ENCODE measurements at regions not wholly inside any gene's neighbourhood (a gene's known extent, or its start where the extent isn't known, plus 50 kb on each side); places are given as distances from the start of the nearest gene placed in this dataset.

- DNase-seq = no peak
Observed at GRCh38 chr2:57740891-57741290, 305.7 kb upstream of the VRK2 start.

- no peak for DNase-seq
Observed at GRCh38 chr2:57753636-57754035, 293.0 kb upstream of the VRK2 start.

- no peak for DNase-seq
Observed at GRCh38 chr2:57758686-57759085, 287.9 kb upstream of the VRK2 start.

- no peak for DNase-seq
Observed at GRCh38 chr2:57759131-57759530, 287.5 kb upstream of the VRK2 start.

GRCh38 chr2:57759822-57760300 lies 286.7 kb upstream of the VRK2 start:
- peak; percentile 90 for DNase-seq

- DNase-seq = no peak
Observed at GRCh38 chr2:57760381-57760801, 286.2 kb upstream of the VRK2 start.

- no peak for DNase-seq
Observed at GRCh38 chr2:57776916-57777315, 269.7 kb upstream of the VRK2 start.

- no peak for DNase-seq
Observed at GRCh38 chr2:57782587-57782986, 264.0 kb upstream of the VRK2 start.

- no peak for DNase-seq
Observed at GRCh38 chr2:57793310-57793709, 253.3 kb upstream of the VRK2 start.

GRCh38 chr2:57796527-57796926 lies 250.1 kb upstream of the VRK2 start:
- peak; percentile 25 for DNase-seq

GRCh38 chr2:57798346-57798745 lies 248.3 kb upstream of the VRK2 start:
- no peak for DNase-seq

- DNase-seq = no peak
Observed at GRCh38 chr2:57802243-57802642, 244.4 kb upstream of the VRK2 start.

GRCh38 chr2:57804971-57805370 lies 241.6 kb upstream of the VRK2 start:
- DNase-seq = no peak

- no peak for DNase-seq
Observed at GRCh38 chr2:57806449-57806968, 240.1 kb upstream of the VRK2 start.

- no peak for DNase-seq
Observed at GRCh38 chr2:57809230-57809629, 237.4 kb upstream of the VRK2 start.

GRCh38 chr2:57821088-57821487 lies 225.5 kb upstream of the VRK2 start:
- DNase-seq = peak; percentile 38

- DNase-seq = no peak
Observed at GRCh38 chr2:57828221-57828620, 218.4 kb upstream of the VRK2 start.

- DNase-seq = no peak
Observed at GRCh38 chr2:57834666-57835065, 211.9 kb upstream of the VRK2 start.

GRCh38 chr2:57842531-57842930 lies 204.1 kb upstream of the VRK2 start:
- no peak for DNase-seq

- DNase-seq = no peak
Observed at GRCh38 chr2:57843158-57843557, 203.4 kb upstream of the VRK2 start.

GRCh38 chr2:57848723-57849122 lies 197.9 kb upstream of the VRK2 start:
- DNase-seq = no peak

- DNase-seq = no peak
Observed at GRCh38 chr2:57849843-57850242, 196.8 kb upstream of the VRK2 start.

GRCh38 chr2:57850415-57851130 lies 196.0 kb upstream of the VRK2 start:
- DNase-seq = no peak

- DNase-seq = no peak
Observed at GRCh38 chr2:57855212-57855611, 191.4 kb upstream of the VRK2 start.

GRCh38 chr2:57859755-57860154 lies 186.9 kb upstream of the VRK2 start:
- DNase-seq = no peak
